AG09309 (cell line): ENCODE measurements at regions not wholly inside any gene's neighbourhood (a gene's known extent, or its start where the extent isn't known, plus 50 kb on each side); places are given as distances from the start of the nearest gene placed in this dataset.
"Not testable (repeated sequence)": the region's sequence is repeated elsewhere in the genome, so short reads cannot be mapped to it uniquely, and the experiment has no call there.

ENCODE experiments used
- DNase-seq: peaks from one replicate; pipeline ENCODE4 v3.0.0-alpha.2; 2010; ENCODE audit warnings: low read depth
- H3K4me3 ChIP-seq: 2 replicates; pipeline ENCODE4 v1.5.1; 2011; ENCODE audit warnings: mild to moderate bottlenecking, low read depth, low read length, moderate library complexity; ENCODE audit not compliant: control insufficient read depth
- TF ChIP-seq, protein P1 (sequence below): IDR thresholded peaks from 2 replicates; pipeline ENCODE4 v1.5.1; 2011; ENCODE audit warnings: mild to moderate bottlenecking, low read depth, low read length, inconsistent platforms; ENCODE audit not compliant: insufficient read depth, control insufficient read depth; ENCODE audit errors: missing control alignments

- H3K4me3 ChIP-seq: no peak overlapping the region
- TF ChIP-seq, protein P1, sequence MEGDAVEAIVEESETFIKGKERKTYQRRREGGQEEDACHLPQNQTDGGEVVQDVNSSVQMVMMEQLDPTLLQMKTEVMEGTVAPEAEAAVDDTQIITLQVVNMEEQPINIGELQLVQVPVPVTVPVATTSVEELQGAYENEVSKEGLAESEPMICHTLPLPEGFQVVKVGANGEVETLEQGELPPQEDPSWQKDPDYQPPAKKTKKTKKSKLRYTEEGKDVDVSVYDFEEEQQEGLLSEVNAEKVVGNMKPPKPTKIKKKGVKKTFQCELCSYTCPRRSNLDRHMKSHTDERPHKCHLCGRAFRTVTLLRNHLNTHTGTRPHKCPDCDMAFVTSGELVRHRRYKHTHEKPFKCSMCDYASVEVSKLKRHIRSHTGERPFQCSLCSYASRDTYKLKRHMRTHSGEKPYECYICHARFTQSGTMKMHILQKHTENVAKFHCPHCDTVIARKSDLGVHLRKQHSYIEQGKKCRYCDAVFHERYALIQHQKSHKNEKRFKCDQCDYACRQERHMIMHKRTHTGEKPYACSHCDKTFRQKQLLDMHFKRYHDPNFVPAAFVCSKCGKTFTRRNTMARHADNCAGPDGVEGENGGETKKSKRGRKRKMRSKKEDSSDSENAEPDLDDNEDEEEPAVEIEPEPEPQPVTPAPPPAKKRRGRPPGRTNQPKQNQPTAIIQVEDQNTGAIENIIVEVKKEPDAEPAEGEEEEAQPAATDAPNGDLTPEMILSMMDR: no peak
- DNase-seq: peak; percentile 16
These were observed 68.5 kb upstream of the SLC35C1 start for GRCh38 chr11:45736424-45736823.

DNA sequence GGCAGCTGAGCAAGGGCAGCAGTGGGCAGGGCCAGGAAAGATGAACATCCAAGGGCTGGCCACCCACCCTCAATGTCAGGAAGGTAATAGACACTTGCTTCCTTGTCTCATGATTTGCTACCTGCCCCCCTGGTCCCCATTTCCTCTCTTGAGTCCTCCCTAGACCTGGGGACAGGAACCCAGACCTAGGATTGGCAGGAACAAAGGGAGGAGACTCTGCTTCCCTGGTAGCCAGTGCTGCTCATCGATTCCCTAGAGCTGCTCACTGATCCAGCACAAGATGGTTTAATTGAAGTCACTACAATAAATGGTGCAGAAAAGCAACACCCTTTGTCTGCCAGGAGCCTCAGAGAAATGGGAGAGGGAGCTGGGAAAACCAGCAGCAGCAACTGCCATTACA, 67.8 kb upstream of the CHST1 start:
- H3K4me3 ChIP-seq: no peak overlapping the region
- TF ChIP-seq, protein P1: no peak
- DNase-seq: no peak

DNA sequence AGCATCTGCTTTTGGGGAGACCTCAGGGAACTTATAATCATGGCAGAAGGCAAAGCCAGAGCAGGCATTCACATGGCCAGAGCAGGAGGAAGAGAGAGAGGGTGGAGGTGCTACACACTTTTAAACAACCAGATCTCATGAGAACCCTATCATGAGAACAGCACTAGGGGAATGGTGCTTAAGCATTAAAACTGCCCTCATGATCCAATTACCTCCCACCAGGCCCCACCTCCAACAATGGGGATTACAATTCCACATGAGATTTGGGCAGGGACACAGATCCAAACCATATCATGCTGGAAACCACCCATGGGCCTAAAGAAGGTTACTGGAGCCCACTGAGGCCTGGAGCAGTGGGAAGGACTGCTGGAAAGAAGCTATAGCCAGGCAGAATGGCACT, 66.9 kb upstream of the CHST1 start:
- DNase-seq: no peak
- H3K4me3 ChIP-seq: no peak overlapping the region
- TF ChIP-seq, protein P1: no peak

GRCh38 chr11:45731171-45731570, 65.7 kb upstream of the CHST1 start:
- H3K4me3 ChIP-seq, DNase-seq: not testable (repeated sequence)

DNA sequence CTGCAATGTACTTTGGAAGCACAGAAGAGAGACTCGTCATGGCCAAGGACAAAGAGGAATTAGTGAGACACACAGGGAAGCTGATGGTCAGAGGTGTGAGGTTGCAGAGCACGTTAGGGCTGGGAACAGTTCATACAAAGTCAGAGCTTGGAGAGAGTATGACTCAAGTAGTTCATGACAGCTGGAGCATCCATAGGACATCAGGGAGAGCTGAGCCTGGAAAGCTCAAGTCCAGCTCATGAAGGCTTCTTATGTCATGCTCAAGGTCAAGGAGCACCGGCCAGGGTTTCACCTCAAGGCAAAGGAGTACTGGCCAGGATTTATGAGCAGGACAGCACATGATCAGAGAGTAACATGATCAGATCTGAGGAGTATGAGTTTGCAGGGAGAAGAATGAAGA, 64.6 kb upstream of the CHST1 start:
- no peak for DNase-seq
- TF ChIP-seq, protein P1: no peak
- no peak overlapping the region for H3K4me3 ChIP-seq

GRCh38 chr11:45726493-45727054, 61.2 kb upstream of the CHST1 start:
- DNase-seq: no peak
- TF ChIP-seq, protein P1: no peak
- H3K4me3 ChIP-seq: no peak overlapping the region

GRCh38 chr11:45725776-45726492, 60.5 kb upstream of the CHST1 start:
- no peak for DNase-seq
- TF ChIP-seq, protein P1: no peak
- H3K4me3 ChIP-seq: no peak overlapping the region
